ENCODE measurements at regions not wholly inside any gene's neighbourhood (a gene's known extent, or its start where the extent isn't known, plus 50 kb on each side); places are given as distances from the start of the nearest gene placed in this dataset.
"Not testable (repeated sequence)": the region's sequence is repeated elsewhere in the genome, so short reads cannot be mapped to it uniquely, and the experiment has no call there.

GRCh38 chr11:79667380-79667779, 226.6 kb upstream of the TENM4 start:
- DNase-seq = no peak

DNA sequence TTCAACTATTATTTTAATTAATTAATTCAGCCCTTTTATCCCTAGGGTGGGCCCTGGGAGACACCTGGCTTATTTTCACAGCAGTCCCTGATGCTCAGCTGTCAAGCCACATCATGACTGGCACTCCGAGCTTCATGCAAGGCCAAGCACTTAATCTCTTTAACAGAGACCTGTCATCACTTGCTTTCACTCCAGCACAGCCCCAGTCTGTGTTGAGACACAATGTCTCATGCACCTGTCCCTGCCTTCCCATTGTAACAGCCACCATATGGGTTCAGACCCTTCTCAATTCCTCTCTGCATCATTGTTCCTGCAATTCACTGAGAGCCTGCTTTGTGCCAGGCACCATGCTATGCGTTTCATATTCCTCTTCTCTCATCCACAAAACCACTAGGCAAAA, 222.2 kb upstream of the TENM4 start:
- DNase-seq = peak; percentile 44

GRCh38 chr11:79661373-79661772, 220.5 kb upstream of the TENM4 start:
- DNase-seq = no peak

GRCh38 chr11:79648766-79649520, 208.1 kb upstream of the TENM4 start:
- no peak for DNase-seq

DNA sequence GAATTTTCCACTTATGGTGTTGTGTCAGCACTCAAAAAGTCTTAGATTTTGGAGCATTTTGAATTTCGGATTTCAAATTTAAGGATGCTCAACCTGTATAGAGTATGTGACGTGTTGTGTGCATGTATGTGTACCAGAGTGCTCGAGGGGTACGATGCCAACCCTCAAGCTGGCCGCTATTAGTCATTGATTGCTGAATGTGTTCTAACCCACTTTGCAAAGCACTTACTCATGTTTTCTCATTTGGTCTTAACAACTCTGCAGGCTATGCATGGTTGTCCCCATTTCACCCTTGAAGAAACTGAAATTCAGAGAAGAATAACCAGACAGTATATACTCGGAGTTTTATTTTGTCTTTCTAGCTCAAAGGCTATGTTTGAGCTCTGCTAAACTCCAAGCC, 196.4 kb upstream of the TENM4 start:
- DNase-seq = no peak

- DNase-seq = no peak
Observed at GRCh38 chr11:79634905-79635304, 194.1 kb upstream of the TENM4 start.

- DNase-seq = no peak
Observed at GRCh38 chr11:79627281-79627680, 186.5 kb upstream of the TENM4 start.

- no peak for DNase-seq
Observed at GRCh38 chr11:79626135-79627075, 185.6 kb upstream of the TENM4 start.

DNA sequence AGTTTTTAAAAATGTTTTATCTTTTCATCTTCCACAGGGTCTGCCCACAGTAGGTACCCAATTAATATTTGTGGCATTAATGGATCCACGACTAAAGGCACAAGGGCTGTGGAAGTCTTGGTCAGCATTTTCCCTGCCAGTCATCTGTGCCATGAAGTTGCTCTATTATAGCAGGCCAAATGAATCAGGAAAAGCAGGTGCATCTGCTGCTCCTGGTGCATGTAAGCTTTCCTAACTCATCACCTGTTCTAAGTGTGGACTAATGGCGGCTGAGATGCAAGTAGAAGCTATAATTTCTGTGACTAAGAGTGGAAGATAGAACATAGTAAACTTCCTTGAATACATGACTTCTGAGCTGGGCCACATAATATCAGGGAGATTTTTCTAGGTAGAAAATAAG, 182.5 kb upstream of the TENM4 start:
- no peak for DNase-seq

GRCh38 chr11:79617561-79617960, 176.7 kb upstream of the TENM4 start:
- no peak for DNase-seq

DNA sequence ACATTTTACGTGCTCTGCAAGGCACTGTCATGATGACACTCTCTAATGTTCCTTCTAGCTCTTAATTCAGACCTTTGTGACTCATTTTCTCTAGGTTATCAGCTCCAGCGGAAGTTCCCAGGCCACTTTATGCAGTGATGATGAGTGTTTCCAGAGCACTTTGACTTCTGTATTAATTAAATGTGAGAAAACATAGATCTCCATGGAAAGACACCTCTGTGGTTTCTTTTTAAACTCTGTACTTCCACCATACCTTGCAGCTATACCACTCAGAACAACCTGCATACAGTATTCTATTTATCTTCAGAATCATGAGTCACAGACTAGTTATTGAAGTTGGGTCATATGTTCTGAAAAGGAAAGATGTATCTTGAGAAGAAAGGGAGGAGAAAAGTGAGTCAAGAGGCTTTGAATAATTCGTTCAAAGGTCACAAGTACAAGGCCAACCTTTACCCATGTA, 175.6 kb upstream of the TENM4 start:
- DNase-seq = no peak

- DNase-seq = no peak
Observed at GRCh38 chr11:79615425-79615824, 174.6 kb upstream of the TENM4 start.

DNA sequence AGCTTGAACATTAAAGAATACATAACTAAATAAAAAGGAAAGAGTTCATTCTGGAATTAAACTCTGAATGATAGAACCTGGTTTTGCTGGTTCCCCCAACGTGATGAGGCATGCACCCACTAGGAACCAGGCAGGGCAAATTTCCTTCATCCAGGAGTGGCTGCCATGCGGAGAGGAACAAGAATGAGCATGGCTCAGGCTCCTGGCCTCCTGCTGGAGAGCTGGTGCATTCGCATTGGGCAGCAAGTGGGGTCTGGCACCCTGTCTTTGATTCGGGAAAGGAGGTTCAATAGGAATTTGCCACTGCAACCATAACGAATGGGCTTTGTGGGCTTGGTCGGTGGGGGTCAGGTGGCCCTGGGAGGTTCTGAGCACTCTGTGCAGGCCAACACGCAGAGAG, 169.8 kb upstream of the TENM4 start:
- DNase-seq = no peak

- DNase-seq = no peak
Observed at GRCh38 chr11:79610139-79610538, 169.3 kb upstream of the TENM4 start.

- no peak for DNase-seq
Observed at GRCh38 chr11:79609511-79609910, 168.7 kb upstream of the TENM4 start.

DNA sequence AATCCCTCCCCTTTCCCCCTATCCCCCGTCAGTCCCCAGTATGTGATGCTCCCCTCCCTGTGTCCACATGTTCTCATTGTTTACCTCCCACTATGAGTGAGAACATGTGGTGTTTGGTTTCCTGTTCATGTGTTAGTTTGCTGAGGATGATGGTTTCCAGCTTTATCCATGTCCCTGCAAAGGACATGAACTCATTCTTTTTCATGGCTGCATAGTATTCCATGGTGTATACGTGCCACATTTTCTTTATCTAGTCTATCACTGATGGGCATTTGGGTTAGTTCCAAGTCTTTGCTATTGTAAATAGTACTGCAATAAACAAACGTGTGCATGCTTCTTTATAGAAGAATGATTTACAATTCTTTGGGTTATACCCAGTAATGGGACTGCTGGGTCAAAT, 165.6 kb upstream of the TENM4 start:
- DNase-seq = not testable (repeated sequence)

- DNase-seq = peak; percentile 52
Observed at GRCh38 chr11:79600711-79601110, 159.9 kb upstream of the TENM4 start.

- peak; percentile 52 for DNase-seq
Observed at GRCh38 chr11:79594834-79595233, 154.0 kb upstream of the TENM4 start.

GRCh38 chr11:79592824-79593223, 152.0 kb upstream of the TENM4 start:
- DNase-seq = no peak

DNA sequence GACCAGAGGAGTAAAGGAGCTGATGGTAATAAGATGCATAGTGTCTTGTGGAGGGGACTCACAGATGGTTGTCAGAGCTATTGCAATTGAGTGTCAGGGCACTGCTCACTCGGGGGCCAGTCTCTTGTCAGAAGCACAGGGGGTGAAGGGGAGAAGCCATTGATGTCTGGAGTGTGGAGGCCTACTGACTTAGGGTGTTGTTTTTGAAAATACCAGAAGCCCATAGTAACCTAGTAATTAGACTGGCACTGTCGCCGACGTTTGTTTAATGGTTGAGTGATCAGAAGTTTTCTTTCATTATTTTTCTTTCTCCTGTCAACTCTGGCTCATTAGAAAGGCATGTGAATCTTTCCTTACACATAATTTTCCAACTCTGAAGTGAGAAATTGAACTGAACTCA, 151.6 kb upstream of the TENM4 start:
- peak; percentile 80 for DNase-seq

DNA sequence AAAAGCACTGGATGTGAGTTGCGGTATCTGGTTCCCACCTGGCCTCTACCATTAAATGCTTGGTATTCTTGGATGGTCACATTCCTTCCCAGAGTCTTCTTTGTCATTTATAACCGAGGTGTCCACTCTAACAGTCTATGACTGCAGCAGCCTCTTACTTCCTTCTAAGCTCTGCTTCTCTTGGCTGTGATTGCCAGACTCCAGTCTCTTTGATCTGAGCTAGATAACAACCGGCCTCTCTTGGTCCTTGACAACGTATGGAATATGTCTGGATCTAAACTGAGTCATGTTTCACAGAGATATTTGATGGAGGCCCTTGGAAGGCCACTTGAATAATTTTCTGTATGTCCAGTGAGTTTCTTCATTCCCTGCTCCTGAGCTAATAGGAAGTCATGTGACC, 141.6 kb upstream of the TENM4 start:
- DNase-seq = no peak

DNA sequence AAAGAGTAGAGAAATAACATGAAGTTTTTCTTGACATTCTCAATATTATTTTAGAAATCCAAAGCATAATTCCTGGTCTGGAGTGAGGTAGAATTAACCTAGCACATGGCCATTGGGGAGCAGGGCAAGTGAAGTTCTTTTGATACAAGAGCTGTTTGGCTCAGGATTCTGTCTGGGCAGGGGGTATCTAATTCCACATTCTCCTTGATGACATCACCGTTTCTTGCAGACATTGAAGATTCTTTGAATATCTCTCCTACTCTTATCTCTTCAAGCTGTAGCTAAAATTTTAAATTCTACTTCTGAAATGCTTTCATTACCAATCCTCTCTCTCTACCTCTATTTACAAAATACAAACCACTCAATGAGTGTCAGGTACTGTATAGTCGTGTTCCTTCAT, 138.2 kb upstream of the TENM4 start:
- no peak for DNase-seq

- DNase-seq = no peak
Observed at GRCh38 chr11:79578116-79578515, 137.3 kb upstream of the TENM4 start.

DNA sequence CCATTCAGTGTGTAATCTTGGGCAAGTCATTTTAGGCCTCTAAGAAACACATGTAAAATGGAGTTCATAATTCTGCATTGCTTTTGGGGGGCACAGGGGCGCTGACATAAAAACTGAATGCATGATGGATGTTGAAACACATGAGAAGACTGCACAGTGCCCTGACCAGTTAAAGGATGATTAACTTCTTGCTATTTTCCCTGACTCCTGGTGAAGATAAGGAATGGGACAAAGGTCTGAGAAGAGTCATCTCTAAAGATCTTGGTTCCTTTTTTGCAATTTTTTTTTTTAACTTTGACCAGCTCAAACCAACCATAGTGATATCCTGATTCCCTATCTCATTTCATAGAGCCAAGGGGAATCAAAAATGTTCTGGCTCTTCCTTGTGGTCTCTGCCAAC, 134.9 kb upstream of the TENM4 start:
- DNase-seq = no peak

Data from retina (tissue), 1 donor.